ENCODE measurements at regions not wholly inside any gene's neighbourhood (a gene's known extent, or its start where the extent isn't known, plus 50 kb on each side); places are given as distances from the start of the nearest gene placed in this dataset.
A peak's percentile ranks its signal among the peaks of the same experiment; 100 is the strongest.

DNA sequence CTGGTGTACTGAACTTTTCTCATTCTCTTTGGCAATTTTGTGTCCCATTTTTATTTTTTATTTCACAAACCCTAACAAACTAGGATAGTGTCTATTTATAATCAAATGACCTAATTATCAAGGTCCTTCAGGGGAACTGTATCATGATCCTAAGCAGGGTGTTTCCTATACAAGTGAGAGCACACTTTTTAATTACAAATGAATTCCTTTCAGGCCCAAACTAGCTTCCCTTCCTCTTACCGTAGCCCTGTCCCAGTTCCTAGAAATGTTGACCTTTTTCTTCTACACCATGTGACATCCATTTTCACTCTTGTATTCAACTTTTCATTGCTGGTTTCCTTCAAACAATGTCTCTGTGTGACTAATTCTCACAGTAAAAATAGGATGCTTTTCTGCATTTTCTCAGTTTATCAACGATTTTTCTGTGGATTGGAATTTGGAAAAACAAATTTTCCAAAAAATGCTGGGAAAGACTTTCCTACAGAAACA, 411.4 kb downstream of the CCDC91 start:
- DNase-seq (ENCODE audit: low read depth): no peak

DNA sequence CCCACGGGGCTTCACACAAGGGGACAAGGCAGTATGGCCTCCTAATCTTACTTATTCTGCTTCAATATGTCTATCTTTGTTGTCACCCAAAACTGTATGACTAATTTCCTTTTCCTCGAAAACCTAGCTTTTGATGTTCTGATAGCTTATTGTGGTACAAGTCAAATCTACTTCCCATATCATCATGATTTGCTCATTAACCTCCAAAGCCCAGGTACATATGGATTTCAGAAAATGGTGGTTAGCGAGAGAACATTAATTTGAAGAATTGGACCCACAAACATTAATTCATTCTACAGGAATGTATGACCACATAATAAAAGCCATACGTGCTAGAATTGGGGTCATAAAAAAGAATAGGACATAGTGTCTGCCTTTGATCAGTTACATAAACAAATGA, 412.5 kb downstream of the CCDC91 start:
- DNase-seq (ENCODE audit: low read depth): no peak

GRCh38 chr12:28603239-28603638, 413.0 kb downstream of the CCDC91 start:
- no peak for DNase-seq (ENCODE audit: low read depth)

DNA sequence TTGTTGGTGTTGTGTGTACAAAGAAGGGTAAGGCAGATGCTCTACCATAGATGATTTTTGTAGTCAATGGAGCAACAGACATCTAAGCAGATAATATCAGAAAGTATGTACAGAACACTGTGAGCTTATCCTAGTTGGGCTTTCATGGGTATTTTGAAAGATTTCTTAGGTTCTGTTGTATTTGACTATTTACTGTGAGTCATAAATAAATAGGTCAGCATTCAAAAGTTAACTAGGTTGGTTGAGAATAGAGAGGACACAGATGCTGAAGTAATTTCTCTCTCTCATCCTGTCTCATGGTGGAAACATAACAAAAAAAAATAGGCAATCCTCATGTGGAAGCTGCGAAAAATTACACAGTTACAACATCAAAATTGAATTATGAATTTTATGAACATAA, 413.5 kb downstream of the CCDC91 start:
- DNase-seq (ENCODE audit: low read depth): no peak

DNA sequence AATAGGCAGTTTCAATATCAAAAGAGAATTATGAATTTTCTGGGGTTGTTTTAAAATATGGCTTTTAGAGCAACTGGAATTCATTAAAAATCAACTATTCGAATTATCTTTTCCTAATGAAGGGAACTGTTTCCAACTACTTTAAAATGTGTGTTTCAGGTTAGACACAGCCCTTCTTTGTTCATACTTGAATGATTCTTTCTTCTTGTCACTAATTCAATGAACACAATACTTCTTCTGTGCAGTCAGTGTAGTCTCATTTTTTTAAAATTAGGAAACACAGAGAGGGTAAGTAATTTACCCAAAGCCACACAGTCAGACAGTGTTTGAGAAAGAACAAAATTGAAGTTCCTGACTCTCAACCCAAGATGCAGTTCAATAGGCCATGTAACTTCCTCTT, 414.0 kb downstream of the CCDC91 start:
- no peak for DNase-seq (ENCODE audit: low read depth)

- DNase-seq (ENCODE audit: low read depth): no peak
Observed at GRCh38 chr12:28606967-28607557, 416.8 kb downstream of the CCDC91 start.

GRCh38 chr12:28610401-28611114, 420.3 kb downstream of the CCDC91 start:
- no peak for DNase-seq (ENCODE audit: low read depth)

DNA sequence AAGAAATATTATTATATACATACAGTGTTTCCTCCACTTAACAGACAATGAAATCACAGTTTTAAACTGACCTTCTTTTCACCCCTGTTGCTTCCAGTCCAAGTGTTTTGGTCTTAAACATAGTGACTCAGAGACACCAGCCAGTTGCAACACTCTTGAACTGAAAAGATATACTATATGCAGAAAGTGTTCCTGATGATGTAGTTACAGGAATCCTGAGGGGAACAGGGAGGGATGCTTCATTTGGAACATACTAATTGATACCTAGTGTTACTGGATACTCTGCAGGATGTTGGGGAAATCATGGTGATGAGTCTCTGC, 420.8 kb downstream of the CCDC91 start:
- peak; percentile 89 for DNase-seq (ENCODE audit: low read depth)

GRCh38 chr12:28611449-28611848, 421.2 kb downstream of the CCDC91 start:
- DNase-seq (ENCODE audit: low read depth): no peak

DNA sequence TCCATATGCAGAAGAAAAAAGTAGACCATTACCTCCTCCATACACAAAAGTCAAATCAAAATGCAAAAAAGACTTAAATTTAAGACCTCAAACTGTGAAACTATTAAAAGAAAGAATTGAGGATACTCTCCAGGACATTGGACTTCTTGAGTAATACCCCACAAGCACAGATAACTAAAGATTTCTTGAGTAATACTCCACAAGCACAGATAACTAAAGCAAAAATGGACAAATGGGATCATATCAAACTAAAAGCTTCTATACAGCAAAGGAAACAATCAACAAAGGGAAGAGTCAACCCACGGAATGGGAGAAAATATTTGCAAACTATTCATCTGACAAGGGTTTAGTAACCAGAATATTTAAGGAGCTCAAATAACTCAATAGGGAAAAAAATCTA, 427.9 kb downstream of the CCDC91 start:
- DNase-seq (ENCODE audit: low read depth): no peak

DNA sequence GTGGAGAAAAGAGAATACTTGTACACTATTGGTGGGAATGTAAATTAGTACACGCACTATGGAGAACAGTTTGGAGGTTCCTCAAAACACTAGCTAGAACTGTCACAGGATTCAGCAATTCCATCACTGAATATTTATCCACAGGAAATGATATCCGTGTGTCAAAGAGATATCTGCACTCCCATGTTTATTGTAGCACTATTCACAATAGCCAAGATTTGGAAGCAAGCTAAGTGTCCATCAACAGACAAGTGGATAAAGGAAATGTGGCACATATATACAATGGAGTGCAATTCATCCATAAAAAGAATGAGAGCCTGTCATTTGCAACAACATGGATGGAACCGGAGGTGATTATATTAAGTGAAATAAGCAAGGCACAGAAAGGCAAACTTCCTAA, 428.5 kb downstream of the CCDC91 start:
- no peak for DNase-seq (ENCODE audit: low read depth)

DNA sequence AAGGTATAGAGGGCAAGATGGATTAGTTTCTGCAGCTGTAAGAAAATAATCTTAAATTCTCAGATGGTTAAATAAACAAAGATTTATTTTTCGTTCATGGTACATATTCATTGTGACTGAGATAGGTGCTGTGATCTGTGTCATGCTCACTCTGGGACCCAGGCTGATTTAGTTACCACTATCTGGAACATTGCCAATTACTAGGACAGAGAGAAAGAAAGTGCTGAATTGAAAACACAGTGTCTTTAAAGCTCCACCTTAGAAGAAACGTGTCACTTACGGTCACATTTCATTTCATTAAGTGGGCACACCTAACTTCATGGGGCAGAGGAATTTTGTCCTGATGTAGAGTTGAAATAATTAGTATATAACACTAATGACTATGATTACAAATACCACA, 430.0 kb downstream of the CCDC91 start:
- no peak for DNase-seq (ENCODE audit: low read depth)

- DNase-seq (ENCODE audit: low read depth): peak; percentile 50
Observed at GRCh38 chr12:28622406-28622805, 432.1 kb downstream of the CCDC91 start.

- DNase-seq (ENCODE audit: low read depth): no peak
Observed at GRCh38 chr12:28626504-28626903, 436.2 kb downstream of the CCDC91 start.

DNA sequence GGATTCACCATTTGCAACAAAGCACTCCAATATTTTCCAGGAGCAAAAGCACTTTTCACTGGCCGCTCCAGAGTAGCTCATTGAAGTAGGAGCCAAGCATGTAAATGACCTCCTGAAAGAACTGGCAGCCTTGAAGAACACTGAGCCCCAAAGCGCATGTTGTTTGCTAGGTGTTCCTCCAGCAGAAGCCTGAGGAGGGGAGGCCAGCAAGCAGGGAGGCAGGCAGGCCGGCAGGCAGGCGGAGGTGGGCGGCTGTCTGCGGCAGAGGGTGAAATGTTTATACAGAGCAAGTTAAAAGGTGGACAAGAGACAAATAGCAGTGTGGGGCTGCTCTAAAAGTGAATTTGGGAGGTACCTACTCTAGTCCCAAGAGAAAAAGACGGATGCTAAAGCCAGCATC, 439.4 kb downstream of the CCDC91 start:
- no peak for DNase-seq (ENCODE audit: low read depth)

DNA sequence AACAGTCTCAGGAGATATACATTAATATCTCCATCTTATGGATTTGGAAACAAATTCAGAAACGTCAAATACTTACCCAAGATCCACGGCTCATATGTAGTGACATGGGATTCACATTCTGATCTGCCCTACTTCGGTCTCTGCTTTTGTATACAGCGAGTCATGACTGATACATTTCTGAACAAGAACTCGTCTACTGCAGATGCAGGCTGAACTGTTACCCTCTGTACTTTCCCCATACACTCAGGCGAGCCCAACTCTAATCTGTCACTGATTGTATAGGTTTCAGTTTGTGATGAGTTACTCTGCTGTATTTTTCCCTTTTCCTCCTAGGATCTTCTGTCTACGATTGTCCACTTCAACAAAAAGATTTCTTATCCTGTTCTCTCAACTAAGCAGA, 441.6 kb downstream of the CCDC91 start:
- no peak for DNase-seq (ENCODE audit: low read depth)

DNA sequence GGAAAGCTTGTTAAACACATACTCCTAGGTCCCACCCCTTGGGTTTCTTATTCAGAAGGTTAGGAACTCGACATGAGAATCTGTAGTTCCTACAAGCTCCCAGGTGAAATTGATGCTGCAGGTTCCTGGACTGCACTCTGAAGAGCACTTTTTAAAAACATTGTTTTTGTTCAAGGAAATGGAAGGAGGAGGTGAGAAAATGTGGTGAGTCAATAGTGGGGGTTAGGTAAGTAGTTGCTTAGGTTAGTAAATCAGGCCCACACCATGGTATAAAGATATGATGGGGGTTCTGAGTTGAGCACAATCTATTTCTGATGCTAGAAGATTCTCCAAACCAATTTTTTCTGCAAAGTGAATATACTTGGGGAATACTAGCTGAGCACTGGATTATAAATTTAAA, 450.3 kb downstream of the CCDC91 start:
- no peak for DNase-seq (ENCODE audit: low read depth)

GRCh38 chr12:28645436-28645835, 455.2 kb downstream of the CCDC91 start:
- DNase-seq (ENCODE audit: low read depth): no peak

GRCh38 chr12:28645891-28646290, 455.6 kb downstream of the CCDC91 start:
- DNase-seq (ENCODE audit: low read depth): no peak

GRCh38 chr12:28650906-28651305, 460.6 kb downstream of the CCDC91 start:
- no peak for DNase-seq (ENCODE audit: low read depth)

GRCh38 chr12:28652239-28652638, 462.0 kb downstream of the CCDC91 start:
- DNase-seq (ENCODE audit: low read depth): no peak

GRCh38 chr12:28681980-28682379, 467.1 kb upstream of the FAR2 start:
- DNase-seq (ENCODE audit: low read depth): no peak

DNA sequence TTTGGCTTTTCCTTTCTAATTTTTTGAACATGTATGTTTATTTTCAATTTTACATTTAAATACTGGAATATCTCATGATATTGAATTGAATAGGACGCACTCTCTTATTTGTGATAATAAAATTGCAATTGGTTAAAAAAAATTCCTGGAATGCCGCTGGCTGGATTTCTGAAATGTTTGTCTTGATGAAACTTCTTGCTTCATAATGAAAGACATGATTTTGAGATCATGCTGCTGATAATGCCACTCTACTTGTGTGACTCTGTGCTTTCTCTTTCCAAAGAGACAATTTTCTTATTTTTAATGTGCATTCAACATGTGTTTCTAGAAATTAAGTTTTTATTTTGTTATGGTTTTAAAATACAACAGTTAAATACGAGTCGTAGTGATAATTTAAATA, 465.7 kb upstream of the FAR2 start:
- DNase-seq (ENCODE audit: low read depth): no peak
